PC-3 (cell line): ENCODE measurements at regions not wholly inside any gene's neighbourhood (a gene's known extent, or its start where the extent isn't known, plus 50 kb on each side); places are given as distances from the start of the nearest gene placed in this dataset.

Experiments used
- ATAC-seq: fragments of 200-7000 bp; cut with Tn5 transposase; 2 replicates; pipeline ENCODE4 v1.9.1; 2020; ENCODE audit warnings: mild to moderate bottlenecking, moderate library complexity
- BruUV-seq: library from RNA; stranded (reverse); fragments of 400-500 nt; replicated peaks from 2 replicates; lab custom pipeline; 2021; lab: Mats Ljungman, UMichigan
- CTCF ChIA-PET: fragments of 300-600 bp; sonication (Branson Sonifier 250); formaldehyde crosslinking; loops from one replicate; lab custom pipeline; 2022; ENCODE audit warnings: antibody characterized with exemption; lab: Charles Lee
- POLR2A ChIA-PET: fragments of 300-600 bp; sonication (Branson Sonifier 250); formaldehyde crosslinking; loops from one replicate; lab custom pipeline; 2022; ENCODE audit warnings: antibody characterized with exemption; ENCODE audit not compliant: unreplicated experiment; lab: Charles Lee
- DNase-seq: peaks from one replicate; pipeline ENCODE4 v3.0.0-alpha.2; 2015
- H2AFZ ChIP-seq: fragments of 300-600 bp; sonication (generic); 2 replicates; pipeline ENCODE4 v1.6.0; 2016; ENCODE audit warnings: antibody characterized with exemption, low read length
- H3F3A ChIP-seq: fragments of 300-600 bp; sonication (generic); one replicate; pipeline ENCODE4 v1.6.0; 2017; ENCODE audit warnings: antibody characterized with exemption, low read length, control low read depth, mild to moderate bottlenecking; ENCODE audit not compliant: unreplicated experiment
- H3K27ac ChIP-seq: fragments of 300-600 bp; sonication (generic); 2 replicates; pipeline ENCODE4 v1.5.1; 2016; ENCODE audit warnings: mild to moderate bottlenecking, low read length
- H3K27me3 ChIP-seq: fragments of 300-600 bp; sonication (generic); 2 replicates; pipeline ENCODE4 v1.6.1; 2016; ENCODE audit warnings: low read length, mixed read lengths
- H3K36me3 ChIP-seq: fragments of 300-600 bp; sonication (generic); 2 replicates; pipeline ENCODE4 v1.6.1; 2016; ENCODE audit warnings: low read depth, mixed run types, low read length, mixed read lengths
- H3K4me1 ChIP-seq: fragments of 300-600 bp; sonication (generic); 2 replicates; pipeline ENCODE4 v1.5.1; 2016; ENCODE audit warnings: low read length; ENCODE audit not compliant: insufficient read depth
- H3K4me2 ChIP-seq: fragments of 300-600 bp; sonication (generic); 2 replicates; pipeline ENCODE4 v1.6.0; 2016; ENCODE audit warnings: low read length
- H3K4me3 ChIP-seq: fragments of 300-600 bp; sonication (generic); 2 replicates; pipeline ENCODE4 v1.5.1; 2016; ENCODE audit warnings: mild to moderate bottlenecking, low read length, mixed read lengths
- H3K79me2 ChIP-seq: fragments of 300-600 bp; sonication (generic); 2 replicates; pipeline ENCODE4 v1.6.1; 2017; ENCODE audit warnings: low read length, mixed read lengths
- H3K9ac ChIP-seq: fragments of 300-600 bp; sonication (generic); 2 replicates; pipeline ENCODE4 v1.6.0; 2016; ENCODE audit warnings: mild to moderate bottlenecking, low read length
- H3K9me2 ChIP-seq: fragments of 300-600 bp; sonication (generic); replicated peaks from 2 replicates; pipeline ENCODE4 v1.6.1; 2016; ENCODE audit warnings: mixed run types, low read length, mixed read lengths
- H3K9me3 ChIP-seq: fragments of 300-600 bp; sonication (generic); 2 replicates; pipeline ENCODE4 v1.6.1; 2016; ENCODE audit warnings: low read length, mixed read lengths
- H4K20me1 ChIP-seq: fragments of 300-600 bp; sonication (generic); 2 replicates; pipeline ENCODE4 v1.6.1; 2016; ENCODE audit warnings: low read length, mixed read lengths
- CTCF ChIP-seq: fragments of 300-600 bp; sonication (generic); conservative IDR thresholded peaks from 2 replicates; pipeline ENCODE4 v1.5.1; 2017; ENCODE audit warnings: antibody characterized with exemption, low read depth, mild to moderate bottlenecking, low read length
- EZH2 ChIP-seq: fragments of 300-600 bp; sonication (generic); IDR thresholded peaks from one replicate; pipeline ENCODE4 v1.6.1; 2017; ENCODE audit warnings: antibody characterized with exemption, mild to moderate bottlenecking, low read length; ENCODE audit not compliant: unreplicated experiment
- EZH2phosphoT487 ChIP-seq: fragments of 300-600 bp; sonication (generic); IDR thresholded peaks from 2 replicates; pipeline ENCODE4 v1.6.1; 2018; ENCODE audit warnings: mild to moderate bottlenecking, antibody characterized with exemption, low read length, borderline replicate concordance
- intact Hi-C: fragments of 100-400 bp; cut with micrococcal nuclease; formaldehyde crosslinking; loops from 2 replicates; pipeline ENCODE4 v1.9.0; 2023

- no peak overlapping the region for H2AFZ ChIP-seq
- ChIA-PET CTCF (no interaction called here), POLR2A (no interaction called here)
- no peak for DNase-seq
- no peak overlapping the region for H3K4me3 ChIP-seq
- H3F3A ChIP-seq, result no peaks in the 10 kb centered on the region
- H3K4me2 ChIP-seq, result no peak overlapping the region
- H3K27ac ChIP-seq, result no peak overlapping the region
- H3K9ac ChIP-seq, result no peak overlapping the region
- intact Hi-C loops, result no loop called here
- peaks cover 6% of the 10 kb centered on the region; the same call in 1 of the 2 replicates for H3K9me3 ChIP-seq
- no TSS peak for BruUV-seq
- no peak for TF ChIP-seq EZH2phosphoT487
- no peak for TF ChIP-seq CTCF
- ATAC-seq, result no peak
- no peaks in the 10 kb centered on the region for H3K4me1 ChIP-seq
- no peaks in the 10 kb centered on the region for H3K27me3 ChIP-seq
- no peaks in the 10 kb centered on the region for H3K36me3 ChIP-seq
- no peaks in the 10 kb centered on the region for H4K20me1 ChIP-seq
- no peaks in the 10 kb centered on the region for H3K79me2 ChIP-seq
- H3K9me2 ChIP-seq, result no peaks in the 10 kb centered on the region
Measured at GRCh38 chr11:127481391-127481790, 480.8 kb upstream of the KIRREL3 start.

GRCh38 chr11:127478826-127479225 is 478.3 kb upstream of the KIRREL3 start:
- Histone ChIP-seq H2AFZ (no peak overlapping the region), H3K4me3 (no peak overlapping the region), H3K4me2 (no peak overlapping the region), H3K27me3 (no peaks in the 10 kb centered on the region), H4K20me1 (no peaks in the 10 kb centered on the region), H3K9me3 (no peaks in the 10 kb centered on the region), H3K79me2 (no peaks in the 10 kb centered on the region), H3K4me1 (no peaks in the 10 kb centered on the region), H3K36me3 (no peaks in the 10 kb centered on the region), H3F3A (no peaks in the 10 kb centered on the region), H3K27ac (no peak overlapping the region), H3K9me2 (no peaks in the 10 kb centered on the region), H3K9ac (no peak overlapping the region)
- TF ChIP-seq EZH2, result no peak
- ATAC-seq (no peak), DNase-seq (no peak)
- ChIA-PET CTCF (no interaction called here), POLR2A (no interaction called here)
- no TSS peak for BruUV-seq
- intact Hi-C loops, result no loop called here

- no peaks in the 10 kb centered on the region for H3K79me2 ChIP-seq
- CTCF ChIA-PET, result no interaction called here
- no peak overlapping the region for H3K4me2 ChIP-seq
- no peaks in the 10 kb centered on the region for H3K9me2 ChIP-seq
- H3K4me1 ChIP-seq, result no peaks in the 10 kb centered on the region
- intact Hi-C loops, result no loop called here
- H3K27ac ChIP-seq, result no peak overlapping the region
- ATAC-seq (no peak), DNase-seq (no peak)
- BruUV-seq, result no TSS peak
- POLR2A ChIA-PET, result no interaction called here
- H3K9me3 ChIP-seq, result no peaks in the 10 kb centered on the region
- H2AFZ ChIP-seq, result no peak overlapping the region
- H3K9ac ChIP-seq, result no peak overlapping the region
- H3F3A ChIP-seq, result no peaks in the 10 kb centered on the region
- H3K36me3 ChIP-seq, result no peaks in the 10 kb centered on the region
- TF ChIP-seq CTCF (no peak), EZH2 (no peak), EZH2phosphoT487 (no peak)
- no peaks in the 10 kb centered on the region for H4K20me1 ChIP-seq
- H3K27me3 ChIP-seq, result no peaks in the 10 kb centered on the region
- no peak overlapping the region for H3K4me3 ChIP-seq
Measured at GRCh38 chr11:127474766-127475165, 474.2 kb upstream of the KIRREL3 start.
